ENCODE measurements at regions not wholly inside any gene's neighbourhood (a gene's known extent, or its start where the extent isn't known, plus 50 kb on each side); places are given as distances from the start of the nearest gene placed in this dataset.
"Not testable (repeated sequence)": the region's sequence is repeated elsewhere in the genome, so short reads cannot be mapped to it uniquely, and the experiment has no call there.

- ATAC-seq, result not testable (repeated sequence)
Observed at GRCh38 chrX:92873359-92874055, 799.9 kb downstream of the NAP1L3 start.

- not testable (repeated sequence) for ATAC-seq
Observed at GRCh38 chrX:92849998-92850397, 823.4 kb downstream of the NAP1L3 start.

GRCh38 chrX:92843920-92844319 lies 829.5 kb downstream of the NAP1L3 start:
- ATAC-seq, result not testable (repeated sequence)

GRCh38 chrX:92832750-92833149 lies 840.6 kb downstream of the NAP1L3 start:
- not testable (repeated sequence) for ATAC-seq

- ATAC-seq, result peak; percentile 62; the same call in 2 of the 3 replicates
Observed at GRCh38 chrX:92830083-92830482, 843.3 kb downstream of the NAP1L3 start.

- 0 out of 3 replicates have a peak, but pooled peaks have one; percentile 39 for ATAC-seq
Observed at GRCh38 chrX:92821580-92822152, 851.7 kb downstream of the NAP1L3 start.

- not testable (repeated sequence) for ATAC-seq
Observed at GRCh38 chrX:92792080-92792479, 881.3 kb downstream of the NAP1L3 start.

GRCh38 chrX:92780075-92780474 lies 893.3 kb downstream of the NAP1L3 start:
- ATAC-seq, result not testable (repeated sequence)

- not testable (repeated sequence) for ATAC-seq
Observed at GRCh38 chrX:92774016-92774415, 899.4 kb downstream of the NAP1L3 start.

- not testable (repeated sequence) for ATAC-seq
Observed at GRCh38 chrX:92760963-92761362, 912.4 kb downstream of the NAP1L3 start.

All from SK-N-SH treated with all-trans-retinoic acid at 6 μM for 48 hours (cell line).